ENCODE measurements at regions not wholly inside any gene's neighbourhood (a gene's known extent, or its start where the extent isn't known, plus 50 kb on each side); places are given as distances from the start of the nearest gene placed in this dataset.

- H3K27me3 ChIP-seq = no peaks in the 10 kb centered on the region
- TF ChIP-seq CTCF (IDR thresholded peaks at IDR 0.05) = no peak
- H3K36me3 ChIP-seq = no peaks in the 10 kb centered on the region
- no peaks in the 10 kb centered on the region for H3K9me3 ChIP-seq
- H3K4me1 ChIP-seq = no peaks in the 10 kb centered on the region
- intact Hi-C loops (cut with DNase I) = no loop called here
- no peak overlapping the region for H3K4me3 ChIP-seq
- DNase-seq (ENCODE audit: low spot score in 2 of 2) = no peak
- no peak overlapping the region for H3K27ac ChIP-seq
These were observed 170.7 kb upstream of the TP63 start for GRCh38 chr3:189460511-189460910.

- intact Hi-C loops (cut with DNase I) = no loop called here
- H3K27ac ChIP-seq = no peak overlapping the region
- DNase-seq (ENCODE audit: low spot score in 2 of 2) = no peak
- H3K27me3 ChIP-seq = no peaks in the 10 kb centered on the region
- no peak for TF ChIP-seq CTCF (IDR thresholded peaks at IDR 0.05)
- H3K9me3 ChIP-seq = no peaks in the 10 kb centered on the region
- H3K4me1 ChIP-seq = no peaks in the 10 kb centered on the region
- H3K36me3 ChIP-seq = no peaks in the 10 kb centered on the region
- no peak overlapping the region for H3K4me3 ChIP-seq
These were observed 166.4 kb upstream of the TP63 start for GRCh38 chr3:189464799-189465198.

GRCh38 chr3:189466004-189466403, 165.2 kb upstream of the TP63 start:
- H3K4me3 ChIP-seq = no peak overlapping the region
- no peaks in the 10 kb centered on the region for H3K9me3 ChIP-seq
- intact Hi-C loops (cut with DNase I) = no loop called here
- TF ChIP-seq CTCF (IDR thresholded peaks at IDR 0.05) = no peak
- DNase-seq (ENCODE audit: low spot score in 2 of 2) = no peak
- H3K4me1 ChIP-seq = no peaks in the 10 kb centered on the region
- no peaks in the 10 kb centered on the region for H3K36me3 ChIP-seq
- H3K27ac ChIP-seq = no peak overlapping the region
- H3K27me3 ChIP-seq = no peaks in the 10 kb centered on the region

GRCh38 chr3:189467451-189467850, 163.7 kb upstream of the TP63 start:
- Histone ChIP-seq H3K9me3 (no peaks in the 10 kb centered on the region), H3K4me3 (no peak overlapping the region), H3K4me1 (no peaks in the 10 kb centered on the region), H3K27ac (no peak overlapping the region), H3K27me3 (no peaks in the 10 kb centered on the region), H3K36me3 (no peaks in the 10 kb centered on the region)
- intact Hi-C loops (cut with DNase I) = no loop called here
- DNase-seq (ENCODE audit: low spot score in 2 of 2) = no peak
- no peak for TF ChIP-seq CTCF (IDR thresholded peaks at IDR 0.05)

GRCh38 chr3:189474944-189475343, 156.2 kb upstream of the TP63 start:
- Histone ChIP-seq H3K9me3 (no peaks in the 10 kb centered on the region), H3K36me3 (no peaks in the 10 kb centered on the region), H3K27me3 (no peaks in the 10 kb centered on the region), H3K4me1 (no peaks in the 10 kb centered on the region), H3K27ac (no peak overlapping the region), H3K4me3 (no peak overlapping the region)
- intact Hi-C loops (cut with DNase I) = no loop called here
- no peak for TF ChIP-seq CTCF (IDR thresholded peaks at IDR 0.05)
- DNase-seq (ENCODE audit: low spot score in 2 of 2) = no peak

GRCh38 chr3:189477614-189478013, 153.6 kb upstream of the TP63 start:
- intact Hi-C loops (cut with DNase I) = no loop called here

More at GRCh38 chr3:189477614-189478013, 153.6 kb upstream of the TP63 start:
- no peak for DNase-seq (ENCODE audit: low spot score in 2 of 2)
- peaks cover 0 to 5% of the 10 kb centered on the region in 2 donors for H3K9me3 ChIP-seq
- H3K27ac ChIP-seq = no peak overlapping the region
- no peaks in the 10 kb centered on the region for H3K4me1 ChIP-seq
- no peak for TF ChIP-seq CTCF (IDR thresholded peaks at IDR 0.05)
- no peak overlapping the region for H3K4me3 ChIP-seq
- H3K36me3 ChIP-seq = no peaks in the 10 kb centered on the region
- H3K27me3 ChIP-seq = no peaks in the 10 kb centered on the region
